ENCODE measurements at regions not wholly inside any gene's neighbourhood (a gene's known extent, or its start where the extent isn't known, plus 50 kb on each side); places are given as distances from the start of the nearest gene placed in this dataset.

- DNase-seq (ENCODE audit: low read depth in 2 of 2, low spot score in 1 of 2): no peak
Measured at GRCh38 chr1:224564454-224565084, 51.5 kb upstream of the CNIH3 start.

- no peak for DNase-seq (ENCODE audit: low read depth in 2 of 2, low spot score in 1 of 2)
Measured at GRCh38 chr1:224565186-224565585, 50.9 kb upstream of the CNIH3 start.

GRCh38 chr1:224565611-224566406, 50.3 kb upstream of the CNIH3 start:
- no peak for DNase-seq (ENCODE audit: low read depth in 2 of 2, low spot score in 1 of 2)

Data from stimulated activated CD8-positive, alpha-beta memory T cell treated with anti-CD3 and anti-CD28 coated beads, Interleukin-4, amount 100 ng/mL, for 4 hours (primary cell).